ENCODE measurements at regions not wholly inside any gene's neighbourhood (a gene's known extent, or its start where the extent isn't known, plus 50 kb on each side); places are given as distances from the start of the nearest gene placed in this dataset.
A peak's percentile ranks its signal among the peaks of the same experiment; 100 is the strongest.
"Not testable (repeated sequence)": the region's sequence is repeated elsewhere in the genome, so short reads cannot be mapped to it uniquely, and the experiment has no call there.

DNA sequence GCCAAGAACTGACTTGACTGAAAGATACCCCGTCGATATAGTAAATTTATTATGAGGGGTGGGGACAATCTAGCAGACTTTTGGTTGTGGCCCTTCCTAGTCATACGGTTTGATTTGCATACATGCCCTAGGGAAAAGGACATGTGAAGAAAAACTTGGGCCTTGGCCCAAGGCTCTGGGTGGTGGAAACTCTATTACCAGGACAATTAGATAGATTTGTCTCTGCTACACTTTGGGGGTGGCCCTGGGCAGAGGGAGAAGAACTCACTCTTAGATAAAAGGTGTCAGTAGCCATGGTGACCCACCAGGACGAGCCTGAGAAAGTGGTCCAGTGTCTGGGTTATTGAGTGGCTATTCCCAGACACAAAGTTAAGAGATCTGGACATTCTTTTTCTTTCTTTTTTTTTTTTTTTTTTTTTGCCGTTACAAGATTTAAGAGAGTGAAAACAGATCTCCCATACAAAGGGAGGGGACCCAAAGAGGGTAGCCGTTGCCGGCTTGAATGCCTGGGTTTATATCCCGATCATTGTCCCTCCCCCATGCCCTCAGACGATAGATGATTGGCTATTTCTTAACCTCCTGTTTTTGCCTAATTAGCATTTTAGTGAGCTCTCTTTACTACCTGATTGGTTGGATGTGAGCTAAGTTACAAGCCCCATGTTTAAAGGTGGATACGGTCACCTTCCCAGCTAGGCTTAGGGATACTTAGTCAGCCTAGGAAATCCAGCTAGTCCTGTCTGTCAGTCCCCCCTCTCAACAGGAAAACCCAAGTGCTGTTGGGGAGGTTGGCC, 96.4 kb upstream of the SMAD3 start:
- no peak for DNase-seq

GRCh38 chr15:66974131-66974530, 91.3 kb upstream of the SMAD3 start:
- DNase-seq, result not testable (repeated sequence)

DNA sequence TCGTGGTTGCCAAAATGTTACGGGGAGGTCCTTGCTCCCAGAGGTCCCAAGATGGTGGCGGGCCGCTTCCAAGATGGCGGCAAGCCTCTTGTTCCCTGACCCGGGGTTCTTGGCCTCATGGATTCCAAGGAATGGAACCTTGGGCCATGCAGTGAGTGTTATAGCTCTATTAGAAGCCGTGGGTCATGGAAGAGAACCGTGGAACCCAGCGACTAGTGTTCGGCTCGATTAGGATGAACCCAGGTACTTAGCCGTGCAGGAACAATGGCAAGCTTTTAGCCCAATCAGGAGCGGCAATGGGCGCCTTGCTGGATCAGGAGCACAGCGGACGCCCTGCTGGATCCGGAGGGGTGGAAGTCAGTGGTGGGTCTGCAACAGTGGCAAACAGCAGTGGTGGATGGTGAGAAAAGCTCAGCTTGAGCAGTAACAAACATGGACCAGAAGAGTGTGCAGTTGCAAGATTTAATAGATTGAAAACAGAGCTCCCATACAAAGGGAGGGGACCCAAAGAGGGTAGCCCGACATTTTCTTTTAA, 89.2 kb upstream of the SMAD3 start:
- DNase-seq, result not testable (repeated sequence)

DNA sequence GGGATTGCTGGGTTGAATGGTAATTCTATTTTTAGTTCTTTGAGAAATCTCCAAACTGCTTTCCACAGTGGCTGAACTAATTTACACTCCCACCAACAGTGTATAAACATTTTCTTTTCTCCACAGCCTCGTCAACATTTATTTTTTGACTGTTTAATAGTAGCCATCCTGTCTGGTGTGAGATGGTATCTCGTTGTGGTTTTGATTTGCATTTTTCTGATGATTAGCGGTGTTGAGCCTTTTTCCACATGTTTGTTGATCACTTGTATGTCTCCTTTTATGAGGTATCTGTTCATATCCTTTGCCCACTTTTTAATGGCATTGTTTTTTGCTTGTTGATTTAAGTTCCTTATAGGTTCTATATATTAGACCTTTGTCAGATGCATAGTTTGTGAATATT, 85.1 kb upstream of the SMAD3 start:
- not testable (repeated sequence) for DNase-seq

DNA sequence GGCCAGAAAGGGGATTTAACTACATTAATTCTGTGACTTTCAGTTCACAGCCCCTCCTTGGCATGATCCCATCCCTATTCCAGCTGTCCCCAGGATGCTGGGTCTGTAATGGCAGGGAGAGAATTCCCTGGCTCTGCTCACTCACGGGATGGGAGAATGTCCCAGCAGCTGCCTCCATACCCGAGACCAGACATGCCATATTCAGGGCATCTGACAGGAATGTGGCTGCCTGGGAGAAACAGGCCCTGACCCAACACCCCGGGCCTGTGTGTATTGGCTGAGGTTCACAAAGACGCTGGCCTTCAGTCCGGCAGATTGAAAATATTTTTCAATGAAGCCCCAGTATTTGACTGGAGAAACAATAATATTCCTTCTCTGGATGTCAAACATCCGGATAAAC, 83.6 kb upstream of the SMAD3 start:
- DNase-seq, result no peak

GRCh38 chr15:66982250-66982649, 83.2 kb upstream of the SMAD3 start:
- no peak for DNase-seq

DNA sequence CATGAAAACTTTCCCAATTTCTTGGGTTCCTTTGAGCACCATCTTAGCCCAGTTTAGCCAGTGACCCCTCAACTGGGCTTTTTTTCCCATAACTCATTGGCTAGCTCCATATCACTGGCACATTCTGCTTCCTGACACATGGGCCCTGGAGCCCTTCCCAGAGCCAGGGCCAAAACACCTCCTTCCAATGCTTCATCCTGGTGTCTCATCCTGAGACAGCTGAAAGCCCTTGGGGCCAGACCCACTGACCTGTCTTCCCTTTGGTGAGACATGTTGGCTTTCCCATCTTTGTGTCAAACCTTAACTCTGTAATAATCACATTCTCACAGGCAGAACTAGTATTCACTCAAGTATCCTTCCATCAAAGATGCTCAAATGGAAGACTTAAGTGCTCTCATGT, 82.6 kb upstream of the SMAD3 start:
- no peak for DNase-seq

- DNase-seq, result no peak
Measured at GRCh38 chr15:66985653-66986052, 79.7 kb upstream of the SMAD3 start.

DNA sequence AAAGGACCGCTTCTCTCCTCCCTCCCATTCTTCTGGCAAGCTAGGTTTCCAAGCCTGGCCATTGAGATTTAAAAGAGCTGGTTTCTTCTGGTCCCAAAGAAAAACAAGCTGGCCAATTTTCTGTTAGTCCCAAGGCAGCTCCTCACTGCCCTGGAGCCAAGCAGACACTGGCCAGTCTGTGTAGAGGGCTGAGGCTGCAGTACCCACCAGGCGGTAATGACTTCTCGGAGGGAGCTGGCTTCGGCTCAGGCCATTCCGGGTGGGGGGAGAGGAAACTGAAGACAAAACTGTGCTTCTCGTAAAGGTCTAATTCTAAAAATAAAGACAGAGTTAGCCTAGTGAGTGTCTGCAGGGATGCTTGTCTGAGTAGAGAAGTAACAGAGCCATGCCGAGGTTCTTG, 78.5 kb upstream of the SMAD3 start:
- no peak for DNase-seq

GRCh38 chr15:66993090-66993489, 72.3 kb upstream of the SMAD3 start:
- DNase-seq, result no peak

DNA sequence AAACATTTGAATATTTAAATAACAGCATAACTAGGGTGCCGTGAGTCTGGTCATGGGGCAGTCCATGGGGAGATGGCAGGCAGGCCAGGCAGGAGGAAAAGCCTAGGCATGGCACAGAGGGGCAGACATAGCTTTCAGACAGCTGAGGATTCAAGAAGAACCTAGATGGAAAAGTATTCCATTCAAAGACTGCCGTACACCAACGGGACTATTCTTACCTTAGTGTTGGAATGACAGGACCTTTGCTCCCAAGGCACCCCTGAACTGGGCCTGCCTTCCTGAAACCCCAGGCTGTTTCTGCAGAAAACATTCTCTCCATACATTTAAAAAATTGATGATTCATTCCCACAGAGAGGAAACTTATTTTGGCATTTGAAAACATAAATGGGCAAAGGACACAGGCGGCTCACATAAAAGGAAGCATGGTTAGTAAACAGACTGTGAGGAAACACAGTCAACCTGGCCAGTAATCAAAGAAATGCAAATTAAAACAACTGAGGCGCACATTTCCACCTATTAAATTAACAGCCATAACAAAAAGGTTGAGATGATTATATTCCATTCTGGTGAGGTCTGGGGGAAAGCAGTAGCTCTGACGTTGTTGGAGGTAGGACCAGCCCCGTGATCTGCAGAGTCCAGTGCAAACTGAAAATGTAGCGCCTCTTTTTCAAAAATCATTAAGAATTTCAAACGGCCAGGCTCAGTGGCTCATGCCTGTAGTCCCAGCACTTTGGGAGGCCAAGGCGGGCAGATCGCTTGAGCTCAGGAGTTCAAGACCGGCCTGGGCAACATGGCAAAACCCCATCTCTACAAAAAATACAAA, 71.3 kb upstream of the SMAD3 start:
- DNase-seq, result no peak

DNA sequence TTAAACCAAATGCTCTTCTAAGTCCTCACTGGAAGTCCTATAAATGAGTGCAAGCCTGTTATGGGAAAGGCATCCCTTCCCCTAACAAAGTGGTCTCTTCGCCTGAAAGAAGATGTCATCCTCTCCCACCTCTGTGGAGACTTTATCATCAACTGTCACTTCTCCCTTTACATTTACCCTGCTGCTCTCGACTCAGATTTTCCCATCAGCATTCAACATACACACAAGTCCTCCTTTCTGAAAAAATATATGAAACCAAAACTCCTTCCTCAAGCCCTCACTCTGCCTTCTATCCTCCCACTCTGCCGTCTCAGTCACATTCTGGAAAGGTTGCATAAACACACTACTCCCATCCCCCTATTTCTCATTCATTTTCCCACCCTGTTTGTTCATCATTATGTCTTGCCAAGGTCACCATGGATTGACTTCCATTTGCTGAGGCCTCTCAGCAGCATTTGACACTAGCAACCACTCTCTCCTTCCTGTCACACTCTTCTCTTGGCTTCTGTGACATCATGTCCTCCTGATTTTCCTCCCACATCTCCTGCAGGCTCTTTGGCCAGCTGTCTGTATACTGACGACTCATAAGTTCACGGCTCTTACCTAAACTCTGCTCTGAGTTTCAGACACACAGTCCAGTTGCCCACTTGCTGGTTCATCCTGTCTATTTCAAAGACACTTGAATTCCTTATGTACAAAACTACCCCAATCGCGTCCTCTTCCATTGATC, 70.3 kb upstream of the SMAD3 start:
- DNase-seq, result peak; percentile 69 to 80 (median 71)

- DNase-seq, result no peak
Measured at GRCh38 chr15:66996094-66996493, 69.3 kb upstream of the SMAD3 start.

DNA sequence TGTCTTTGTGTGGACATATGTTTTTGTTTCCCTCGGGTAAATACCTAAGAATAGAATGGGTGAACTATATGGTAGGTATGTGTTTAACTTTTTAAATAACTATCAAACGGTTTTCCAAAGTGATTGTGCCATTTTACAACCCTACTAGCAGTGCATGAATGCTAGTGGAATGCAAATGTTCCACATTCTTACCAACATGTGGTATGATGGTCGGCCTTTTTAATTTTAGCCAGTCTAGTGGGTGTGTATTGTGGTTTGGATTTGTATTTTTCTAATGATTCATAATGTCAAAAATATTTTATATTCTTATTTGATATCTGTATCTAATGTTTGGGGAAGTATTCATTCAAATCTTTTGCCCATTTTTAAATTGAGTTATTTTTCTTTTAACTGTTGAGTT, 68.2 kb upstream of the SMAD3 start:
- no peak for DNase-seq

DNA sequence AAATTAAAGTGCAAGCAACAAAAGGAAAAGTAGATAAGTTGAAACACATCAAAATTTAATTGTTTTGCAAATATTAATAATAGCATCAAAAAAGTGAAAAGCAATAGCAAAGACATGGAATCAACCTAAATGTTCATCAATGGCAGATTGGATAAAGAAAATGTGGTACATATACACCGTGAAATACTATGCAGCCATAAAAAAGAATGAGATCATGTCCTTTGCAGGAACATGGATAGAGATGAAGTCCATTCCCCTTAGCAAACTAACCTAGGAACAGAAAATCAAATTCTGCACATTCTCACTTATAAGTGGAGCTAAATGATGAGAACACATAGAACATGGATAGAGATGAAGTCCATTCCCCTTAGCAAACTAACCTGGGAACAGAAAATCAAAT, 67.2 kb upstream of the SMAD3 start:
- DNase-seq, result not testable (repeated sequence)

DNA sequence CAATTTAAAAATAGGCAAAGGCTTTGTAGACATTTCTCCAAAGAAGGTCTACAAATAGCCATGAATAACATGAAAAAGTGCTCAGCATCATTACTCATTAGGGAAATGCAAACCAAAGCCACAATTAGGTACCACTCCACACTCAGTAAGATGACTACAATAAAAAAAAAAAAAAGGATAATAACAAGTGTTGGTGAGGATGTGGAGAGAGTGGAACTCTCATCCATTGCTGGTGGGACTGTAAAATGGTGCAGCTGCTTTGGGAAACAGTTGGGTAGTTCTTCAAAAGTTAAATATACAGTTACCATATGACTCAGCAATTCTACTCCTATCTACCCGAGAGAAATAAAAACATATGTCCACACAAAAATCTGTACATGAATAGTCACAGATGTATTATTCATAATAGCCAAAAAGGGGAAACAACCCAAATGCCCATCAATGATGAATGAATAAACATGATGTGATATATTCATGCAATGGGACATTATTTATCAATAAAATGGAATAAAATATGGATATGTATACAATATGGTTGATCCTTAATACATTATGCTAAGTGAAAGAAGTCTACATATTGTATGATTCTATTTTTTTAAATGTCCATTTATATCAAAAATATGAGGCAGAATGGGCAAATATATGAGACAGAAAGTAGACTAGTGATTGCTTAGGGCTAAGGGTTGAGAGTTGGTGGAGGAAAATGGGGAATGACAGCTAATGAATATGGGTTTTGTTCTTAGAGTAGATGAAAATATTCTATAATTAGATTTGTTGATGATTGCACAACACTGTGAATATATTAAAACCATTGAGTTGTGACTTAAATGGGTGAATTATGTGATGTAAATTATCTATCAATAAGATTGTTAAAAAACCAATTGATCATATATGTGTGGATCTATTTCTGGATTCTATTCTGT, 66.1 kb upstream of the SMAD3 start:
- peak in 2 of 3 donors; percentile 55 to 57 for DNase-seq

DNA sequence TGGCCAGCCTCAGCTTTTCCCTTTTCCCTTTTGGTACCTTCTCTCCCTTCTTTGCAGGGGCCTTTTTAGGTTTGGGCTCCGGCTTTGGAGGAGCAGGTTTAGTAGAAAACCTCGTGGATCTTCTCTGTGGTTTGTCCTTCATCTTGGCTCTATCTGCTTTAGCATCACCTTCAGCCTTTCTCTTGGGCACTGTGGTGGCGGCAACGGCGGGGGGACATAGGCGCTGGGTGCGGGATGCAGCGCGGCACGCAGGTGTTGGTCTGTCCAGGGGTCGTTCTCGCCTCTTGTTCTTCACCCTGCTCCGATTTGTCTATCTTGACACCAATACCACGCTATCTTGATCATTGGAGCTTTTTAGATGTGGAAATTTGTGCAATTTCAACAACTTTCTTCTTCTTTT, 64.5 kb upstream of the SMAD3 start:
- DNase-seq, result no peak

- peak in 1 of 3 donors; percentile 55 for DNase-seq
Measured at GRCh38 chr15:67002368-67002767, 63.0 kb upstream of the SMAD3 start.

DNA sequence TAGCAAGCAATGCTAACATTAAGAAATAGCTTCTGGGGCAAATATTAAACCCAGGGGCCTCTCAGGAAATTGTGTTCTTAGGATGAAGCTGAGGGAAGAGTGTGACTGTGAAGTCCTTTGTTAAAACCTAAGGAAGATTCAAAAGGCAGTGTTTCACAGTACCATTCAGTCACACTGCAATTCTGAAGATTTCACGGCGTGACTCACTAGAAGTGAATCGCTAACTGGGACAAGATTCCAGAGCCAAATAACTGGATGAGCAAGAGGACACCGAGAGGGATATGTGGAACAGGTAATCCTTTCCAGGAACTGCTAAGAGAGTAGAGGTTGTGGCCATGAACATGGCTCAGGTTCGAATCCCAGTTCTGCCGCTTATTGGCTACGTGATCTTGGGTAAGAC, 61.8 kb upstream of the SMAD3 start:
- peak in 1 of 3 donors; percentile 46 for DNase-seq

DNA sequence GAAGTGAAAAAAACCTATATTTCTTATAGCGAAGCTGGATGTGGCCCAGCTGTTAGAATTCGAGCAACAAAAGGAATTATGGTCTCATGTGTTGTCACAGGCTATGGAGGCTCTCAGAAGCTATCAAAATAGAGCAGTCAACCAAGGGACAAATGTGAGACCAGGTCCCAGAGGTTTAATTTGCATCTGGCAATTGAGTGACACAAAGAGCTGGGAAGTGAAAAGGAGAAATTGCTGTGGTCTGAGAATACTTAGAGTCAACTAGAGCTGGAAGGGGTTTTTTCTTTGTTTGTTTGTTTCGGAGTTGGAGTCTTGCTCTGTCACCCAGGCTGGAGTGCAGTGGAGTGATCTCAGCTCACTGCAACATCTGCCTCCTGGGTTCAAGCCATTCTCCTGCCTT, 61.3 kb upstream of the SMAD3 start:
- peak; percentile 39 to 70 (median 68) for DNase-seq

GRCh38 chr15:67005294-67005996, 60.0 kb upstream of the SMAD3 start:
- DNase-seq, result no peak

Measured in suppressor macrophage treated with lipopolysaccharide for 1 hour (primary cell).